GM19239 (cell line): ENCODE measurements at regions not wholly inside any gene's neighbourhood (a gene's known extent, or its start where the extent isn't known, plus 50 kb on each side); places are given as distances from the start of the nearest gene placed in this dataset.
"Not testable (repeated sequence)": the region's sequence is repeated elsewhere in the genome, so short reads cannot be mapped to it uniquely, and the experiment has no call there.

ENCODE experiments used
- DNase-seq: peaks from one replicate; pipeline ENCODE4 v3.0.0; 2011; ENCODE audit warnings: low spot score; ENCODE audit not compliant: insufficient read length
- FAIRE-seq: peaks from 2 replicates; lab custom pipeline; 2011; peaks lifted over from hg19 to GRCh38; lab: Jason Lieb, UNC

DNA sequence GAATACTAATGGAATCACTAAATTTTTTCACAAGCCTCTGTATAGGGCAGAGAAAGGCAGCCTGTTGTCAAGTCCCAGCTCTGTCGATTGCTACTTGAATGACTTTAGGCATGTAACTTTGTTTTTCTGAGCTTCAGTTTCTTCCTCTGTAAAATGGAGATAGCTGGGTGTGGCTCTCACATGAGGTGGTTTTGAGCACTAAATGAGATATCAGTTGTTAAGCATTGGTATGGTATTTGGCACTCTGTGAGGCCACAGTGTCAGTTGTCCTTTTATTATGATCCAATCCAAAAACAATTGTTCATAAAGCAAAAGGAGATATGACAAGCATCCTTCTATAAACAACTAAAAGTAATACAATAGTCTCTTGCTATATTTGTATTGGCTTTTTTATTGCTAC is 120.6 kb downstream of the DUSP6 start:
- DNase-seq (no peak), FAIRE-seq (no peak)

DNA sequence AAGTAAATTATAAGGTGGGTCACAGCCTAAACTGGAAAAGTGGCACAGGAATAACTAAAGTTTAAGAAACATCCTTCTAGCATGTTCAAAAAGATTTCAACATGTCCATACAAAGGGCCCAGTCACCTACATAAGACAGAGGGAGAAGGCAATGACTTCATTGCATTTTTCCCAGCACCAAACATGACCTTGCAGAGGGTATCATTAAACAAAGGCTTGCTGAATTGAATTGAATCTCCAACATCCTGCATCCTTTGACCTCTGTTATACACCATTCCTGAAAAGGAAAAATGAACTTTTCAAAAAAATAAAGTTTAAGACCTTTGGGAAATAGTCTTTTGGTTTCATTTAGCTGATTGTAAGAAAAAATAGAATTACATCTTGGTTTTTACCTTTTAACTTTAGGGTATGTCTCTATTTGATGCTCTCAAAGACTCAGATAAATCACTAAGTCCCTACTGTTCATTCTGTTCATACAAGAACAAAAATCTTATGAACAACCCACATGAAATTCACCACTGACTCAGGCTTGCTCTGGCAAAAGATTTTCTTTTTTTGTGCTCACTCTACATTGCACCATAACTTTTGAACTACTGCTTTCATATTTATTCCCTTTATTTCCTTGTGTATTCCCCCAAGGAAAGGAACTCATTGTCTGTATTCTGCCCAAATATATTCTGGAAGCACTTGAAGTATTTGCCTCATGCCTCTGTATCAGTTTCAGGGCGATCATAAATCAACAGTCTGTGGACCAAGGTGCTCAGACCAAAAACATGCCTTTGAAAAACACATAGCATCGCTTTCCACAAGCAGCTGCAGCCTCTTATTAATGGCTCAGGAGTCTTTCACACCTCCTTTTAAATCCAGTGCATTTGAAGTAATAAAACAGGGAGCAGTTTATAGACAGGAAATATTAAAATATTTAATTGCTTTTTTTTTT is 121.7 kb downstream of the DUSP6 start:
- FAIRE-seq = no peak
- no peak for DNase-seq

DNA sequence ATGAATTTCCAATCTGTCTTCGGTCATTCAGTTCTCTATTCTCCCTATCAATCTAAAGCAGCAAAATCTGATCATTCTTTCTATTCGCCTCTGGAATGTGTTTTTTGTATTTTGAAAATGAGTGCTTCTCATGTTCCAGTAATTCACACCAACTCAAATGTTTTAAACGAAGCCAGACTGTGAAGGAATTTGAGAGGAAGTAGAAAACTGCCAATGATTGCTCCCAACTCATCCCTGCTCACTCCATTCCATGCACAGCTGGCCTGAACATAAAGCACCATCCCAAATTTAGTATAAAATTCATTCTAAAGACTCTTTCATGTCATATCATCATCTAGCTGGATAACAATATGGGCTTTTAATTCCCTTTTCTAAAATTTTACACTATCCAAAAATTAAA is 123.8 kb downstream of the DUSP6 start:
- DNase-seq (no peak), FAIRE-seq (no peak)

DNA sequence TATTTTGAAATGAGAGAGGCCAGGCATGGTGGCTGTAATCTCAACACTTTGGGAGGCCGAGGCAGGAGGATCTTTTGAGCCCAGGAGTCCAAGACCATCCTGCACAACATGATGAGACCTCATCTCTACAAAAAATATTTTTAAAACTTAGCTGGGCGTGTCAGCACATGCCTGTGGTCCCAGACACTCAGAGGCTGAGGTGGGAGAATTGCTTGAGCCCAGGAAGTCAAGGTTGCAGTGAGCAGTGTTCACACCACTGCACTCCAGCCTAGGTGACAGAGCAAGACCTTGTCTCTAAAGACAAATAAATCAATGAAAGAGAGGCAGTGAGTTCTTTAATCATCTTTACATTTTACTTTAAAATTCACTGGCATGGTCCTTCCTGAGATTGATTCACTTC is 124.5 kb downstream of the DUSP6 start:
- DNase-seq = no peak

DNA sequence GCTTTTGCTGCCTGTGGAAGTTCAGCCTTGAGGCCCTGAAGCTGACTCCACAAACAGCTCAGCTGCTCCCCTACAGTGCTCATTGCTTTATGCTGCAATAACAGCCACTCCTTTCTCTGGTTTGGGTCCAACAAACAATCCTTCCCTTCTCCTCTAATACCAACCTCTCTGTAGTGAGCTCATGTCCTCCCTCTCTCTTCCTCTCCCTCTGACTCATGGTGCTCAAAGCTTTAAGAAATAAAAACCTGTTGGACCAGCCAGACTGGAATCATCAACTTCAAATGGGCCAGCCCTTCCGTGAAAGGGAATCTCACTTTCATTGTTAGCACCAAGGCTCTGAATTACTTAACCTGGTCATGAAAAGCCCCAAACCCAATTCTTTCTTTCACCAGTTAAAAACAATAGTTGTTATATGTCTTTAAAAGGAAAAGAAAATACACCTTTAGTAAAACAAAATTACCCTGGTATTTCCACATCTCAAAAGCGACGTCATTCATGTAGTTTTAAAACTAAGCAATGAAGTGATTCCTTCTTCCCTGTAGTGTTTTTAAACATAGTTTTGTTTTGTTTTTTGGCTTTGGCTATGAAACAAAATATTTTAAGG is 126.4 kb downstream of the DUSP6 start:
- DNase-seq = no peak
- FAIRE-seq = no peak

More for the DNA sequence above, 124.5 kb downstream of the DUSP6 start:
- FAIRE-seq = no peak

DNA sequence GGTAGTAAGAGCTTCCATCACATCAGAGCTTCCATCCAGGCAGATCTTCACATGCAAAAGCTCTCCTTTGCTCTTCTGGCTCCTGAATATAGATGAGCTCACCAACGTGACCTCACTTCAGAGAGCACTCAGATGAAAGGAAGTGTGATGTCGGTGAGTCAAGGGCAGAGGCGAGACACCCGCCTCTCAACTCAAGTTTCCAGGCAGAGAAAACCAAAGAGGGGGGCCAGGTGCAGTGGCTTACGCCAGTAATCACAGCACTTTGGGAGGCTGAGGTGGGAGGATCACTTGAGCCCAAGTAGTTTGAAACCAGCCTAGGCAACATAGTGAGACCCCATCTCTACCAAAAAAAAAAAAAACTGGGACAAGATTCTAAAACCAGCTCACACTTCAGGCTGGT is 126.9 kb downstream of the DUSP6 start:
- DNase-seq (no peak), FAIRE-seq (no peak)

DNA sequence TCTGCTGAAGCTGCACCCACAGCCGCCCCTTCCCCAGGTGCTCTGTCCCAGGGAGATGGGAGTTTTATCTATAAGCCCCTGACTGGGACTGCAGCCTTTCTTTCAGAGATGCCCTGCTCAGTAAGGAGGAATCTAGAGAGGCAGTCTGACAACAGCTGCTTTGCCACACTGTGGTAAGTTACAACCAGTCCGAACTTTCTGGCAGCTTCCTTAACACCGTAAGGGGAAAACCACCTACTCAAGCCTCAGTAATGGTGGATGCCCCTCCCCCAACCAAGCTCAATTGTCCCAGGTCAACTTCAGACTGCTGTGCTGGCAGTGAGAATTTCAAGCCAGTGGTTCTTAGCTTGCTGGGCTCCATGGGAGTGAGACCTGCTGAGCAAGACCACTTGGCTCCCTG is 129.7 kb downstream of the DUSP6 start:
- FAIRE-seq, DNase-seq: not testable (repeated sequence)

DNA sequence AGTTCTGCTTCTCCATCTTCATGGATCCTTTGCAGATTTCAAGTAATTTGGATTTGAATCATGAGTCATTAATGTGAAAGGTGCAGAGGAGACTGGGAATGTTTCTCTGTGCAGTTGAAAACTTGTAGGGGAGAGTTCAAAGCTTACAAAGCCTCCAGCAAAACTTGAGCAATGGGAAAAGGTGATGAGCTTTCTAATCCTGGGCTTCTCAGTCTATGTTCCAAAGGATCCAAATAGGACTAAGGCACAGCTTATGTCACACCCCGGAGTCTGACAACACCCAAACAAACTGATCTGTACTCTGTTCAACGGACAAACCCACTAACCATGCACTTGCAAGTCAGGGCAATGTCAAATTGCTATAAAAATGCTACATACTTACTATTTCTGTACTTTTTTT is 134.8 kb downstream of the DUSP6 start:
- DNase-seq (no peak), FAIRE-seq (no peak)

DNA sequence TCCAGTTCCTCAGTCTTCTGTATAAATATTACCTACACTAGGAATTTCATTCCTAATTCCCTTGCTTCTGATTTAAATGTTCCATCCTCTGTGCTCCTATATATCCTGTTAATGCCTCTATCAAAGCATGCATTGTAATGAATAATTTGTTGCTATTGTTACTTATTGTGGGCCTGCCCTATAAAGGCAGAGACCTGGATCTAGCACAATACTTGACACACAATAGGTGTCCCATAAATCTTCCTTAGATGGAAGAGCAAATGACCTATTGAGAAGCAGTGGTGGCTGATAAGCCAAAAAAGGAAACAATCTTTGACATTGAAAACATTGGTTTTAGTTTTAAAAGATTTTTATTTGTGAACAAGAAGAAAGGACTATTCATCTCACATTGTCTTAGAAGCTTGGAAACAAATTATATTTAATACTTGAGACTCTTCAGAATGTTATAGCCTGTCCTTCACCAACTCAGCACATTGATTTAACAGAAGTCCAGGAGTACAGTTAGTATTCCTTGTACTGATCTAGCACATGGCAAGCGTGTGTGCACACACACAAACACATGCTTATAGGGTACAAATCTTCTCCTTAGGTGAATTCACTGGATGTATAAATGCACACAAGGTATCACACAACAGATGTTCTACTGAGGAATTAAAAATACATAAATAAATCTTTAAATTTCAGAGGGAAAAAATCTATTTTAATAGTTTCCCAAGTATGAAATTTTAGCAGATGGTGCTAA is 135.9 kb downstream of the DUSP6 start:
- FAIRE-seq (no peak), DNase-seq (no peak)

DNA sequence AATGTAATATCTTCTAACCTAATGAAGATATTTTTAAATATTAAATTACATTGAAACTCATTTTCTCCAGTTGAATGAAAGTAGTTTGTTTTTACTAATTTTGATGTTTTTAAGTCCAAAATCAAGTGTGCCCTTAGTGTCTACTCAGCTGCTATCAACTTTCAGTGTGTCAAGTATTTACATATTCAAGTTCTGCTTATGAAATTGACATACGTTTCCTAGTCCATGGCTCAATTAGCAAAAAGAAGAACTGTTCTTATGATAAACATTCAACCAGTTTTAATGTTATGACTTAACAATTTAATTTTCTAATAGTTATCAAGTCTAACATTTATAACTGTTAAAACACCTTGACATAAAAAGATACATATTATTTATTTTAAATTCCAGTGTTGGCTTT is 137.1 kb downstream of the DUSP6 start:
- DNase-seq = no peak
- FAIRE-seq = no peak

DNA sequence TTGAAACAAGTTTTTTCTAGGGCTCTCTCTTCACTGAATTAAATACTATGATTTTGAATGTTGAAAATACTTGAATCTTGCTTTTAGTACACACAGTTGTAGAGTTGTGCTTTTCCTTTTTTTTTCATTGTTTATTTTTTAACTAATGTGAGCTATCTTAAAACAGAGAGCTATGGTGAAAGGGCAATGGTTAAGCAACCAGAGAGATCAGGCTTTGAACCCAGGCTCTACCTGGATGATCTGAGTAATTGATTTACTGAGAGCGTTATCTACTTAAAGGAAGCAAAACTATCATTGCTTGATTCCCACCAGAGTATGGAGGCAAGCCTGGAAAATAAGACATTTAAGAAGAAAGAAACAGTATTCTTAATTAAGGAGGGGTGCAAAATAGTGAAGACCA is 138.6 kb downstream of the DUSP6 start:
- DNase-seq (no peak), FAIRE-seq (no peak)

DNA sequence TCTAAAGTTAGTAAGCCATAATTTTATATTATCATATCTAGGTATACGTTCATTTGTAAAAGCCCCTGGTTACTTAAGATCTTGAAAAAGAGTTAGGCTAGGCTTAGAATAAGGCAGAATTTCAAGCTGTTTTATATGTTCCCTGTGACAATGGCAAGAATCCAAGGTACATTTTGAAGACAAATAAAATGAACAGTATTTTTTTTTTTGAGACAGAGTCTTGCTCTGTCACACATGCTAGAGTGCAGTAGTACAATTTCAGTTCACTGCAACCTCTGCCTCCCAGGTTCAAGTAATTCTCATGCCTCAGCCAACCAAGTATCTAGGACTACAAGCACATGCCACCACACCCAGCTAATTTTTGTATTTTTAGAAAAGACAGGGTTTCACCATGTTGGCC is 139.2 kb downstream of the DUSP6 start:
- DNase-seq (no peak), FAIRE-seq (no peak)

DNA sequence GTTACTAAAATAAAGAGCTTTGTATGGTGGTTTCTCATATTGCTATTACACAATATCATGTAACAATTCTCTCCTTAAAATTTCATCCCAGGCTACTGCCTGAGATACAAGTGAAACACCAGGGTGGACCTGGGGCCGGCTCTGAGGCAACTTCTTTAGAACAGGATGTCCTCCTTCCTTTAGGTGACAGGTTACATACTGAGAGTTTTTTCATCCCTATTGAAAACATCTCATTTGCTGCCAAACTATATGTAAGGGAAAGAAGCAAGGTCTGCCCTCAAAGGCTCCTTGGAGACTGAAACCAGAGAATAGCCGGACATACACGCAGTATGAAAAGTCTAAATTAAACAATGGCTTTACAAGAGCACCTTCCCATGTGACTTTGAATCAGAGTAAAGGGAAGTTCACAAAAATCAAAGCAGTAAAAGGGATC is 139.9 kb downstream of the DUSP6 start:
- FAIRE-seq (no peak), DNase-seq (no peak)

DNA sequence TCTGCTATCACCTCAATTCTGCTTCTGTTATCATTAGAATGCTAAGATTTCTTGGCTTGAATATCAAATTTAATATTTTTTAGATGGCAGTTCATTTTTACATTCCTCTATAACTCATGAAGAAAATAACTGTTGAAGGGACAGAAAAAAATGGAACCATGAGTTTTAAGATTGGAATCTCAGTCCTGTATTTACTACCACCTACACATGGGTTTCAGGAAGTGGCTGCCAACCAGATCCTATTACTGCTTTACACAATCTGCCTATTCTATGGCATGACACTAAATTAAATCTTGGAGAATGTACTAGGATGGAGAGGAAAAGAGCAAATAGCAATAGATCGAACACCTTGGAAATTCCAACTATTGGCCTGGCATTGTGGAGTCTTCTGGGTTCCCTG is 140.8 kb downstream of the DUSP6 start:
- DNase-seq = no peak
- no peak for FAIRE-seq

DNA sequence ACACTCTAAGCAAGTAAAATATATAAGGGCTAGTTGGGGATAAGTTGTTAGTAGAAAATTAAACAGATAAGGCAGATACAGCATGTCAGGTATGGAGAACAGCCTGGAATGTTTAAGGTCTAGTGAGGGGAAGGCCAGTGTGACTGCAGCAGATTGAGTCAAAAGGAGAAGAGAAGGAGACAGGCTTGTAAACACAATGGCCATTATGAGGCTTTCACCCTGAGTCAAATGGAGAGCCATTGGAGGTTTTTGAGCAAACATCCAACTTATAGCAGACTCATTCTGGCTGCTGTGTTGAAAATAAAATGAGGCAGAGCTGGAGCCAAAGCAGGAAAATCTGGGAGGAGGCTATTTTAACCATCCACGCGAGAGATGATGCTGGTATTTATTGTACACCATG is 142.0 kb downstream of the DUSP6 start:
- FAIRE-seq (no peak), DNase-seq (no peak)

DNA sequence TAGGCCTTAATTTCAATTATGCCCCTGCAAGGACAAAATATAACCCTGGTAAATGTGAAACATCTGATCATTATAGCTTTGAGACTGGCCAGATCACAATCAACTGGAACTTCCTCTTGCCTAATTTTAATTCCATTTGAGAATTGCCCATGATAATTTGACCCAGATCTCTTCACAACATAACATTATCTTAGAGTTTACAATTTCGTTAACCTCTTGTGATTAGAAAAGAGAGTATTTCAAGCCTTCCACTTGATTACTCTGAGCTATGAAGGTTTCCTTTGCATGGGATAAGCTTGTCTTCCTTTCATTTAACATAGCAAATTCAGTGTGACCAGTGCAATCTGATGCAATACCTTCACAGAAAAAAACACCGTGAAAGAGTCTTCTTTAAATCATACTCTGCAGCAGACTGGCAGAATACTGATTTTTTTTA is 143.6 kb downstream of the DUSP6 start:
- FAIRE-seq (no peak), DNase-seq (no peak)

DNA sequence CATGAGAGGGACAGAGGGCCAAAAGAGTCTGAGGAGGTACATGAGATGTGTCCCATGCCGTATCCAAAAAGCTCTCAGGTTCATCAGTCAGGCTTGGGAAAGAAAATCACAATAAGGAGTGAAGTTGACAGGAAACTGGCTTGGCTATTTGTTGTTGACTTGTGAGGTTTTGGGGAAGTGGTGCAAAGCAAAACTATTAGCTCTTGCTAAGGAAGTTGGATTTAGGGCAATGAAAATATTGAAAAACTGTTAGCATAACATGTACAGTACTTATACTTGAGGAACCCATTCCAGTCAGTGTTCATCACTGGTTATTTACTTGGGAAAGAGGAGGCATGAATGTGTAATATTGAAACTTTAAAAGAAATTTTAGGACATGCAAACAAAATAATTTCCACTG is 145.9 kb downstream of the DUSP6 start:
- FAIRE-seq = no peak

DNA sequence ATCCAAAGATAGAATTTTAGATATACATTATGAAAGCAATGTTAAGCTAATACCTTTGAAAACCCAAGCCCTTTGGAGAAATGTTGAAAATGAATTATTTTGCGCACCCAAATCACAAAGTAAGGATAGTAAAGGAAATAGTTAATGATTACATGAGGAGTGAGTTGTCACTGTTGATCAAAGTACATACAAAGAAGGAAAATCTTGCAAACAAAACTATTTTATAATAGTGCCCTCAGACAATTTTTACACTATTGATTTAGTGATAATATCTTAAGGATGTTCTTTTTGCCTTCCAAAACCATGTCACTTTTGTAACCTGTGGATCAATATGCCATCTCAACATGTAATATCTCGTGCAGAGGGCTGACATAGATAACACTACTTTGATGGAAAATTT is 146.8 kb downstream of the DUSP6 start:
- DNase-seq = no peak
- FAIRE-seq = no peak

More for the DNA sequence above, 145.9 kb downstream of the DUSP6 start:
- no peak for DNase-seq

DNA sequence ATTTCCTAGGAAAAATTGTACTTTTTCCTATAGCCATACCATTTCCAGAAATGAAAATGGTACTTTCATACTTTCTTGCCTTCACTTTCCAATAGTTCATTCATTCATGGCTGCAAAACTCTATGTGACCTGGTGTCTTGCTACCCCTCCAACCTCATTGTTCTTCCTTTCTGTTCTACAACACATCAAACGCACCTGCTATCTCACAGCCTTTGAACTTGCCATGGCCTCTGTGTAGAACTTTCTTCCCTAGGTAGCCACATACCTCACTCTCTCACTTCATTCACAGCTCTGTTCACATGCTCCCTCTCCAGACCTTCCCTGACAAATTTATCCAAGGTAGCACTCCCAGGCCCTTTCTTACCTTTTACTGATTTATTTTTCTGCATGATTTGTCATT is 149.2 kb downstream of the DUSP6 start:
- DNase-seq (no peak), FAIRE-seq (no peak)

DNA sequence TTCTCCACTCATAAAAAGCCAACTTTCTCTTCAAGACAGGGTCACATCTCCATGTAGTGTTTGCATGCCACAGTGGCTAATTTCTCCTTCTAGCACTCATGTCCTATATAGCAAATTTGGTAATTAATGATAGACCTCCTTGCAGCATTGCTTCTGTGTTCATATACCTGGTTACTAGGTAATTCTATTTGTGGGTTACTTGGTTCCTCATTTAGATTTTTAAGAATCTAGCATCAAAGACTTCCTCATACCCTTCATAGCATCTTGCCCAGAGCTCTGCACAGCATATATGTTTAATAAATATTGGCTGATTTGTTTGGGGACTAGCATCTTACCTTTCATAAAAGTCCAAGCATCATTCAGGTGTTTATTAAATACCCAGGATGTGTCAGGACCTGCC is 152.1 kb downstream of the DUSP6 start:
- DNase-seq (no peak), FAIRE-seq (no peak)

DNA sequence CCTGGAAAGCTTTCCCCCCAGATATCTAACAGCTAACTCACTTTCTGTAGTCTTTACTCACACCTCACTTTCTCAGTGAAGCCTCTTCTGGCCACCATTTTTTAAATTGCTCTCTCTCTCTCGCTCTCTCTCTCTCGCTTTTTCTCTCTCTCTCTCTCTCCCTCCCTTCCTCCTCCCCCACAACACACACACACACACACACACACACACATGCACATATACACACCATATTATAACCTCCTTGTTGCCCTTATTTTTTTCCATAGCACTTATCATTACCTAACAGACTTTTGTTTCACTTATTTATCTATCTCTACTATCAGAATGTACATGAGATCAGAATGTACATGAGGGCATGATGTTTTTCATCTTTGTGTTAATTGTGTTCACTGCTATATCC is 156.8 kb downstream of the DUSP6 start:
- FAIRE-seq (no peak), DNase-seq (no peak)
